NCI-H146 treated with DMSO at 0.1 percent for 48 hours (cell line): ENCODE measurements at regions not wholly inside any gene's neighbourhood (a gene's known extent, or its start where the extent isn't known, plus 50 kb on each side); places are given as distances from the start of the nearest gene placed in this dataset.
"Not testable (repeated sequence)": the region's sequence is repeated elsewhere in the genome, so short reads cannot be mapped to it uniquely, and the experiment has no call there.

Experiments
- DNase-seq: peaks from one replicate; lab custom pipeline; 2025; ENCODE audit not compliant: unreplicated experiment; lab: John Stamatoyannopoulos, UW

DNA sequence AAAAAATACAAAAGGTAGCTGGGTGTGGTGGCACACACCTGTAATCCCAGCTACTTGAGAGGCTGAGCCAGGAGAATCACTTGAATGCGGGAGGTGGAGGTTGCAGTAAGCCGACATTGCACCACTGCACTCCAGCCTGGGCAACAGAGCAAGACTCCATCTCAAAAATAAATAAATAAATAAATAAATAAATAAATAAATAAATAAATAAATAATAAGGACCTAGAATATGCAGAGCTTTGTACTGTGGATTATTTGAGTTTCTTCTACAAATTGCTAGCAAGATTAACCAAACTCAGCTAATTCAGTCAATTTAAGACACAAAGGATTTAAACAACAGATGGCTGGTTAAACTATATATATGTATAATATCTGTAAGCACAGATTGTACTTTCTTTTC lies 322.5 kb upstream of the ARPP21 start:
- DNase-seq = not testable (repeated sequence)

DNA sequence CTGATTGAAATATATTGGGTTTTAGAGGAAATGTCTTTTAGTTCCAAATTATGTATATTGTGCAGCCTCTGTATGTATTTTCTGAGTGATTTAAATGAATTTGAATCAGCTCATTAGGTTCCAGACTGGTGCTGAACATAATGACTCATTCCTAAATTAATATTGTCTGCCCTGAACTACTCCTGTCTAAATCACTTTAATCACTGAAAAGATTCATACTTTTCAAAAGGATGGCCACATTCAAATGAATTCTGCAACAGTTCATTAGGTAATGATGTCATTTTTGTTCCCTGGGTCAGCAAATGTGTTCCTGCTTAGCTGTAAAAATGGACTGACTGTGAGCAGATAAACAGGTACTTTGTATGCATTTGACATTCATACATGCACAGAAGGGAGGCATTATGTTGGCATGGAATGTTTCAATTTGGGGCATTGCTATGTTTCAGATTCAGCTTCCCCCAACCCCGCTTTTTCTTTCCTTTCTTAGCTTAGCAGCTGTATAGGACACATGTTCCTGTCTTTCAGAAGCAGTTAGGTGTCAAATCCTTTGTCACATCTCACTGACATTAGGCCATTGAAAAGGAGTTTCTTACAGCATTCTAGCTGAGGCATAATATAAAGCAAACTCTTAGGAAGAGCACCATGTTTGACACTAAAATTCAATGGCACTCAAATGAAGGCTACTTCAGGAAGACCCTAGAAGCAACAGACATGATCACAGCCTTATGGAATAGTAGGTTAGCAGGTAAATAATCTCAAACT lies 318.5 kb upstream of the ARPP21 start:
- no peak for DNase-seq

DNA sequence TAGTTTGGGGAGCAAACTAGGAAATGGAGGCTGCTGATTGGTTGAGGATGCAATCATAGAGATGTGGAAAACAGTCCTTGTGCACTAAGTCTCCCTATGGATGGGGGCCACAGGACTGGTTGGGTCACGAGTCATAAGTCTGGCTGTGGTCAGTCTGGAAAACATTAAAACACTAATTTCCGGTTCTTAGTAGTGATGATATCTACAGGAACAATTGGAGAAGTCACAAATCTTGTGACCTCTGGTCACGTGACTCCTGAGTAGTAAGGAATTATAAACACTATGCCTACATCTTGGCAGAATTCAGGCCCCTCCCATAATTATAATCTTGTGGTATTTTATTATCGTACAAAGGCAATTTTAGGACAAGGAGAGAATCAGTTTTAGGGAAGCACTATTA lies 317.3 kb upstream of the ARPP21 start:
- no peak for DNase-seq

DNA sequence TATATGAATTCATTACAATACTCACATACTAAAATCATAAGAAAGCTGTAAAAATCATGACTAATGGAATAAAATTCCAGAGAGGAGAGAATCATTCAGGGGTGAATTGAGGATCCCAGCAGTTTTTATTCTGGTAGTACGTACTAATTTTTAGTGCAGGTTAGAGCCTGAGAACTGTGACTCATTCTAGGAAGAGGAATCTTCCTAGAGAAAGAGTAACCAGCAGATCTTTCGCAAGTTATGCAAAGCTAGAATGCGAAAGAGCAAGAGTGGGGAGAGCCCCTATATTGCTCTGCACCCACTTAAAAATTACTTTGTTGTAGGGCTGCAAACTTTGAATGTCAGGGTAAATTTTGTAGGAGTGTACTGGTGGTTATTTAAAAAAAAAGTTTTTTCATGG lies 303.6 kb upstream of the ARPP21 start:
- no peak for DNase-seq

DNA sequence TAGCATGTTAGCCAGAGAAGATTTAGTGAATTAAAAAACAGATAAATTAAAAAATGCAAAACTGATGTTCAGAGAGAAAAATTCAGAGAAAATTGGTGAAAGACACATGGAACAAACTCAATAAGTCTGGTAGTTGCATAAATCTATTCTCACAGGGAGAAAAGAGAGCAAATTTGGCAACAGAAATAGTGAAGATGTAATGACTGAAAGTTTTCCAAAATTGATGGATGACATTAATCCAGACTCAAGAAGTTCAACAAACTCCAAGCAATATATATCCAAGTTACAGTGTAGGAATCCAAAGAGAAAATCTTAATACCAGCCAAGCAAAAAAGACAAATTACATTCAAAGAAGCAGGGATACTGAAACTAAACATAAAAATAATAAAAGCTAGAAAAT lies 302.7 kb upstream of the ARPP21 start:
- DNase-seq = no peak

DNA sequence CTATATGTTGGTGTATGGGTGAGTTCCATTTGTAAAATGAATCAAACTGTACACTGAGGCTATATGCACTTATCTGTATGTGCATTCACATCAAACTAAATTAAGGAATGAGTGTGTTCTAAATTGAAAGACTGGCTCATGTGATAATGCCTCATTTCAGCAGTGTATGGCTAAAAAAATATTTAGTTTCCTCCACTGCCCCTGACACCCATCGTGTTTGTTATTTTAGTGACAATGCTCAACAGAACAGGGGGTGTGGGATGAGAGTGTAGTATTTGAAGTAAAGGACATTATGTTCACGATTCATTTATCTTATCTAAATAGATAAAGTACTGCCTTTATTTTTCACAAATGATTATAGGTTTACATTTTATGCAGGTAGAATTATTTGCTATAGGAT lies 301.1 kb upstream of the ARPP21 start:
- DNase-seq = no peak

DNA sequence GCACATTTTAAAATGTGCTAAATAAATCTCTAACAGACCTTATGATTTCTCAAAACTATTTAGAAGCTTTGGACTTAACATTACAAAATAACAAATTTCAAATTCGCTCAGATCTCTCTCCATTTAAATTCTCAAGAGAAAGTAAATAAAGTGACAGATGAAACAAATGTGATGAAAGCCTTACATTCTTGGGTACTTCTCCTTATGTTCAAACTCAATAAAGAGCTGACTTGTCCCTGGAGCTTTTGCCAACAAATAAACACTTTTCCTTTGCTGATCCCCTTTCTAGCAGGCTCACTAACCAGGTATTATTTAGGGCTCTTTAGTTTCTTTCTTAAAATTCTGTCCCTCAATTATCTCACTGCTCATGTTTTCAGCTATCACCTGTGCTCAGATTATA lies 259.1 kb upstream of the ARPP21 start:
- DNase-seq = no peak

DNA sequence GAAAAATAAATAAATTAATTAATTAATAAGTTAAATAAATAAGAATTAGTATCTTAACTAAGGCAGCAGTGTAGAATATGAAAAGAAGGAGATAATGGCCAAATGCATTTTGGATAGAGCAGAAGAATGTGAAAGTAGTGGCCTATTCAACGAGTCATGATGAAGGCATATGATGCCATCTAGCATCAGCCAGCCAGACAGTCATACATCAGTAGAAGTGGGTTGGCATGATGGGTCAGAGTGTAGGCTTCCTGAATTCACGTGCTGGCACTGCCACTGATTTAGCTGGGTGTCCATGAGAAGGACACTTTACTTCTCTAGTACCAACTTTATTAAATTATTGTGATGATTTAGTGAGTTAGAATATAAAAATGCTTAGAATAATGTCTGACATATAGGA lies 256.1 kb upstream of the ARPP21 start:
- no peak for DNase-seq

DNA sequence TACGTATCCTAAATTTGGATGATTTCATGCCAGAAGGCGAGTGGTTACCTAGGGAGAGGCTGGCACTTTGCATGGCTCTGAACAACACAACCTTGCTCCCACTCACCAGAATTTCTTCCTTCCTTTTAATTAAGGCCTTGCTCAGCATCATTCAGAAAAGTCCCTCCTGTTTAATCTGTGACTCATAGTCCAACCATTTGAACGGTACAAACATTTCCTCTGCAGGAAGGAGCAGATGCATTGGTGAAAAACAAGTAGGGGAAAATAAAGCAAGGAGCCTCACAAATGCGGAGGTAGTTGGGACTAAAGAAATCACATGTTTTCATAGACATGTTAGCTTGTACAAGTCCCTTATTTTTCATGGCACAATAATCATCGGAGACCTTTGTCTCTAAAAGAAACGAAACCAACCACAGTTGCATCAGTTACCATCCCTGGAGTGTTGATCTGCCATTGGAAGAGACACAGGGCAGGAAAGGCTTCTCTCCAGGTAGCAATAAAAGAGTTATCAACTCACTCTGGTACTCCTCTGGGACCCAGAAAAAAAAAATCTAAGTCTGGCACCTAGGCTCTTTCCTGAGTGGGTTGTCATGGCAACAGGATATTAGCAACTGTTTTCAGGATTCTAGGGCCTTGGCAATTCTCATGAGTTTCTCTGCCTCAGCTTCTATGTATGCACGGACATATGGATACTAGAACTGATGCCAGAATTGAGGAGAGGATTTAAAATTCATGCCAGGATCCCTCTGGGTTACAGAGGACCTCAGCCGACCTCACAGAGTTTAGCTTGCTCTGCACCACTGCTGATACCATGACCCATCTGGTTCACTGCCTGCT lies 255.4 kb upstream of the ARPP21 start:
- DNase-seq = no peak

DNA sequence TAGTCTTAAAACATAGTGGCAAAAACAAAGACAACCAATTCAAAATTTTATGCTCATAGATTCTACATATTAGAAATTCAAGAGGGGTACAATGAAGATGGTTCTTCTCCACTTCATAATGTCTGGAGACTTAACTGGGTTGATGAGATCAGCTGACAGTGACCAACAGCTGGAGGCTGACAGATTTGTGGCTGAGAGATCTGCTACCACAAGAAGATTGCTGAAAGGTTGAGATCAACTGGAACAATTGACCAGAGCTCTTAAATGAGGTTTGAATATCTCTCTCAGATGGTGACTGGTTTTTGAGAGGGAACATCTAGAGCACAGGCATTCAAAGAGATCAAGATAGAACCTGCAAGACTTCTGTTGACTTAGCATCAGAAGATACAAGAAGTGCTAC lies 254.1 kb upstream of the ARPP21 start:
- DNase-seq = no peak

DNA sequence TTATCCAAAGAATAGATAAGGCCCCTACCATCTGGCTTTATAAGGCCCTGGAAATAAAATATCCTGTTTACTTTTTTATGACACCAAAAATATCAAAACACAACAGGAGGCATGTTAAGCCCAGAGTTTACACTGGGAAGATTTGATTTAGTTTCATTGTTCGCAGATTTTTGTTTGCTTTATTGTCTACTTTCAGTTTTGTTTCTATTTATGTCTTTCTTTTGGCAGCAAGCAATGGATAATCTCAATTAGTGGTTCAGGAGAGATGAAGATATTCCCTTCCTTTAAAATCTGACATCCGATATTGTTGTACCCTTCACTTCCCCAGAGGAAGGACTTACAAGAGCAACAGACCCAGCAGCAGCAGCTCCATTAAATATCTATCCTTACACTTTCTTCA lies 249.4 kb upstream of the ARPP21 start:
- no peak for DNase-seq

DNA sequence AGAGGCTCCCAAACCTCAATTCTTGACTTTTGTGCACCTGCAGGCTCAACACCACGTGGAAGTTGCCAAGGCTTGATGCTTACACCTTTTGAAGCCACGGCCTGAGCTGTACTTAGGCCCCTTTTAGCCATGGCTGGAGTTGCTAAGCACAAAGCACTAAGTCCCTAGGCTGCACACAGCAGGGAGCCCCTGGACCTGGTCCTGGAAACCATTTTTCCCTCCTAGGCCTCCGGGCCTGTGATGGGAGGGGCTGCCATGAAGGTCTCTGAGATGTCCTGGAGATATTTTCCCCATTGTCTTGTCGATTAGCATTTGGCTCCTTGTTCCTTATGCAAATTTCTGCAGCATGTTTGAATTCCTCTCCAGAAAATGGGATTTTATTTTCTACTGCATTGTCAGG lies 247.1 kb upstream of the ARPP21 start:
- DNase-seq = no peak

DNA sequence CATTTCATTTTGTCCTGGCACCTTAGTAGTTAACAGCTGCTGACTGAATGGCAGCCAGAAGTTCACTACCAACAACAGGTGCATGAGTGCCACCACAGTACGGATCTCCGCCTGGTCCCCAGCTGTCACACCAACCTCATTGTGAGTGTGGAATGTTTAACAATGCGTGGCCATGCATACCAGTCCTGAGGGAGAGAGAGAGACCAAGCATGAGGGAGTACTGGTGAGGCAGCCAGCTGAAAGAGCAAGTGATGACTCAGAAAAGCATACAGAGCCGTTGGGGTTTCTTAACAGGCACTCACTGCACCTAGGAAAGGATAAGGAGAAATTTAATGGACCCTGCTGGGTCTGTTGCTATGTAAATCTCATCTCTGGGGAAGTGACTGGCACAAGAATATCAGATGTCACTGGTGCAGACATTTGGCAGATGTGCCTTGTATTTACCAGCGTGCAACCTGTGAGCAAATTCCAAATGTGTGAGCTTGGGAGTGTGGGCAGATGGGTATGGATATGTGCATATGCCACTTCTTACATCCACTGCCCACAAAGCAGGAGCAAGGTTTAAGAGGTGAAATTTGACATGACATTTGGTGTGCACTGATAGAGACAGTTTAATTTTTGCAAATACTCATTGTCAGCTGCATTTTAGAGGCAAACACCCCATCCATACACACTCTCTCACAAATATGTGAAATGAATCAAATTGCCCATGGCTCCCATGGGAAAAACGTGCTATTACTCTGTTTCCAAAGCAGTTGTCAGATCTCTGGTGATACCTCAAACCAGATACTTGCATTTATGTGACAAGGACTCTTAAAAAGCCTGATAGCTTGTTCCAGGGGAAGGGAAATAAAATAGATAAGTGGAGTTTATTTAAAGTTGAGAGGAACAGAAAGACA lies 245.2 kb upstream of the ARPP21 start:
- no peak for DNase-seq

DNA sequence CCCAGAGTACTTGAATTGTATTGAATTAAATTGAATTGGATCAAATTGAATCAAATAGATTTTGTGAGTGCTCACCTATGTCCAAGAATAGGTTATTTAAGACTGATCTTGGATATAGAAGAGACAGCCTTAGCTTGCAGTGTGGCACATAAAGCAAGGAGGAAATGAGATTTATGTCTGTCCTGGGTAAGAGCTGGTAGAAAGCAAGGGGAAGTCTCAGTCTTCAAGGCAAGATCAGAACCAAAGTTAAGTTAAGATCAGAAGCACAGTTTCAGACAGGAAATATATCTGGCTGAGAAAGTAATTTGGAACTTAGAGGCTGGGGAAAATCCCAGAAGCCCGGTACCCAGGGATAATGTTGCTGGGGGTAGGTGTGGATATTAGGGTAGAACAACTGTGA lies 244.4 kb upstream of the ARPP21 start:
- DNase-seq = no peak

DNA sequence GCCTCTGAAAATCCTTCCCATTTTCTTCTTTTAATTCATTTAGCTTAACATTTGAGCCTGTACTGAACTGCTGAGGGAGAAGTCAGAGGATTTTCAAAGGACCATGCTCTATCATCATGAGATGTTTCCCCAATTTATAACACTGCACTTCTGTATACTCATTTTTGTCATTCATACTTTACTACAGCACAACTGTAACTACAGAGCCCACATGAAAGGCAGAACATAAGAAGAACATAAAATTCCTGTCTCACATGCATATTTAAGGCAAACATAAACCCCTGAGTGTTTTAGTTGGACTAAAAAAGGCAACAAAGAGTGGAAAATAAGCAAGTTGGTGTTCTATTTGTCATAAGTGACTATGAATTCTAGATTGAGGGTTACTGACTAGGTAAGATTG lies 237.7 kb upstream of the ARPP21 start:
- no peak for DNase-seq

DNA sequence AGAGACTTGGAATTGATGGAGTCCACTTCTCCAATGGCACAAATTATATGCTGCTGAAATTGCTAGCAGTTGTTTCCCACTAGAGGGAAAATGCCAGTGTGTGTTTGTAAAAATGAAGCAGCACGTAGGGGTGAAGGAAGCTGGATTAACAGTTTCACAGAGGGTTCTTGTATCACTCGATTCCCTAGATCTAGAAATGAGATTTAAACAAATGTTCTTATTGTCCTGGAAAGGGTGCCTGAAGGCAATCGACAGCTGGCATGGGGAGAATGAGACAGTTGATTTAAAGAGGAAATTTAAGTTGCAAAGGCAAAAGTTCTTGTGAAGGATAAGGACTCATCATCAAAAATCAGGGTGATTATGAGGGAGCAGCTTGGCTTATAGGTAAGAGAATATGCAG lies 234.8 kb upstream of the ARPP21 start:
- no peak for DNase-seq

DNA sequence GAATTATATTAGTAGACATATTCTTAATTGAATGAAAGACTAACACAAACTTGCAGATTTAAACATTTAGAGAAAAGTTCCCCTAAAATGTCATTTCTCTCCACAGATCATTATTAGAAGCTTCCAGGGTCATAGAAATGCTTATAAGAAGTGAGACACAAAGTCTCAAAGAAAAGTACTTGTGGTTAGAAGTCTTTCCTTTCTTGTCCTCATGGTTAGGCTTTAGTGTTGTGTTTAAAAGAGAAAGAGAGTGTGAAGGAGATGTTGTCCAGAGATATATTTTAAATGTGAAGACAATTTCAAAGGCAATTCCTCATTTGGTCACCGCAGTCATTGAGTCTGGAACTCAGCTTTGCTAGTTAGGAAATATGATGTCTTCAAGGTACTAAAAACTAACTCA lies 230.4 kb upstream of the ARPP21 start:
- no peak for DNase-seq

DNA sequence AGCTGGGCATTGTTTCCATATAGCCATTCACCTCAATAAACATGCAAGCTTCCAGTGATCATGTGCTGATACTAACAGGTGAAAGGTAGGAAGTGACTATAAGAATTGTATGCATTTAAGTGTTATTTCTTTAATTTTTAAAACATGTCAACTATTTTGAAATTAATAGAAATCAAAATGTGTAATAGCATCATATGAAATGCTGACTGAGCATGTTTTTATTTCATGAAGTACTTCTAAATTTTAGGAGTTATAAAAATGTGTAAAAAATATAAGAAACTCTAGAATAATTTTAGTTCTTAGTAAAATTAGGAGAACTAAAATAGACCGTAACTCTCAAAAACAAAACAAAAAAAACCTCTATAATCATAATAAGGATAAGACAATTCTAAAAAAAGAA lies 229.3 kb upstream of the ARPP21 start:
- no peak for DNase-seq

DNA sequence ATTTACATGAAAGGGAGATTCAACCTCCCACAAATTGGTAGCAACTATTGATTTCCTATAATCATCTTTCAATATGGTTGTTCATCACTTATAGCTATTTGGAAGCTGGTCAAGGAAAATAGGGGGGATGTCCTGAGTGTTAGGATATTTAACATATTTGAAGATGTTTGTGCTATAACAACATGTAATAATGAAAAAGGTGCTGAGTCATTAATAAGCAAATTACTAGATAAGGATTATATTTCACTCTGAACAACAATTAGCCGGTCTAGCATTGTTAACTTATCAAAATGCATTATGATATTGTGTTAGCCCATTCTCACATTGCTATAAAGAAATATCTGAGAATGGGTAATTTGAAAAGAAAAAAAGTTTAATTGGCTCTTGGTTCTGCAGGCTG lies 225.8 kb upstream of the ARPP21 start:
- no peak for DNase-seq

DNA sequence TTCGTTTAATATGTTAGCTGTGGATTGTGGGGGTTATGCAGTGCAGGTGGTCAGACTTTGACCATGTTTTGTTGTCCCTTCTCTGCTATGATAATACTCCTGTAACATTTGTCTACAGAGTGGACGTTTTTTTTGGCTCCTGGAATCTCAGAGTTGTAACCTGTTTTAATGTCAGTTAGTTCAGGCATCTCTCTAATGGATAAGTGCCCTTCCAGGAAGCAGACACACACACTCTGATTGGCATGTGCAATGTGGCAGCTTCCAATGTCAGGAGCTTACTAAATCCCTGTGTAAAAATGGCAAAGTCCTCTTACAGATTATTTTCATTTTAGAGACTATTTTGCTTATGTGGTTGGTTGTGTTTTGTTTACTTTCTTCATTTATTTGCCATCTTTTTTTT lies 222.2 kb upstream of the ARPP21 start:
- DNase-seq = no peak

DNA sequence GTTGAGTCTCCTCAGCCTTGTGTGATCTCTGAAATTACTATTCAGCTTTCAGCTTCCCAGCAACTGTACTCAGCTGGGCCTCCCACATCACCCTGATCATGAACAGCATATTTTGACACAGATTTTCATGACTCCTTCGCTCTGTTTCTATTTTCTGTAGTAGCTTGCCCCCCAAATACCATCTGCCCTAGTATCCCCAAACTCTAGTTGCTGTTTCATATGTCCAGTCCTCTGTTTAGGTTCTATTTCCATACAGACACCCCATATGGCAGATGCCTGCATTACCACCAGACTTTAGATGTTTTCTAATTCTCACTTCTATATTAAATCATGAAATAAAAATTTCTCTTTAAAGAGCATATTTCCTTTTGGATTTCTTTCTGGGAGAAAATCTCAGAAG lies 217.2 kb upstream of the ARPP21 start:
- no peak for DNase-seq
